ENCODE measurements at regions not wholly inside any gene's neighbourhood (a gene's known extent, or its start where the extent isn't known, plus 50 kb on each side); places are given as distances from the start of the nearest gene placed in this dataset.

DNA sequence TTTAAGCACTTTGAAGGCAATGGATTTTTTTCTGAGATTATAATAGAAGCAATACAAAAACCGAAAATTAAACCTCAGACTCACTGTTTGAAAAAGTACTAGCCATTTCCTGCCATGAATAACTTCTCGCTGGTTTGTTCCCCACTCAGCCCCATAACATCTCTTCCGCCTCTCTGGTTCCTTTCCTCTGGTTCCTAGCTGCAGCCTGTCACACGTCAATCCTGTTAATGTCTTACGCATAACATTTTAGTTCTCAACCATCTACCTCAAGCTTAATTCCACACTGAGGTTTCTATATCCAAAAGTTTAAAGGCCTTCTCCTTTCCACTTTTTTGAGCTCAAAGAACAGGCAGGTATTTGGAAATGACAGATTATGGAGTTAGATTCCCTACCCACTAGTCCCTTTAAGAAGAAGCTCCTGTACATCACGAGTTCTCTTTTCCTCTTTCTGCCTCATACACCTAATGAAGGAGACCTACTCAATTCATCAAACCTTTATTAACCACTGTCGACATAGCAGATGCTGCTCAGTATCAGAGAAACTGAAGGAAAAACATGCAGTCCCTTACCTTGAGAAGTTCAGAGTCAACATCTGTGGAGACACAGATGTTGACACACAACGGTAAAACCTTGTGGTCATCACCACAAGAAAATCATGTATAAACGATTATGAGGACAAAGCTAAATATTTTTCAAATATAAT, 243.0 kb upstream of the PTGER4 start:
- TF ChIP-seq, protein P1, sequence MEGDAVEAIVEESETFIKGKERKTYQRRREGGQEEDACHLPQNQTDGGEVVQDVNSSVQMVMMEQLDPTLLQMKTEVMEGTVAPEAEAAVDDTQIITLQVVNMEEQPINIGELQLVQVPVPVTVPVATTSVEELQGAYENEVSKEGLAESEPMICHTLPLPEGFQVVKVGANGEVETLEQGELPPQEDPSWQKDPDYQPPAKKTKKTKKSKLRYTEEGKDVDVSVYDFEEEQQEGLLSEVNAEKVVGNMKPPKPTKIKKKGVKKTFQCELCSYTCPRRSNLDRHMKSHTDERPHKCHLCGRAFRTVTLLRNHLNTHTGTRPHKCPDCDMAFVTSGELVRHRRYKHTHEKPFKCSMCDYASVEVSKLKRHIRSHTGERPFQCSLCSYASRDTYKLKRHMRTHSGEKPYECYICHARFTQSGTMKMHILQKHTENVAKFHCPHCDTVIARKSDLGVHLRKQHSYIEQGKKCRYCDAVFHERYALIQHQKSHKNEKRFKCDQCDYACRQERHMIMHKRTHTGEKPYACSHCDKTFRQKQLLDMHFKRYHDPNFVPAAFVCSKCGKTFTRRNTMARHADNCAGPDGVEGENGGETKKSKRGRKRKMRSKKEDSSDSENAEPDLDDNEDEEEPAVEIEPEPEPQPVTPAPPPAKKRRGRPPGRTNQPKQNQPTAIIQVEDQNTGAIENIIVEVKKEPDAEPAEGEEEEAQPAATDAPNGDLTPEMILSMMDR (IDR thresholded peaks at IDR 0.05; ENCODE audit: low read length) = no peak
- TF ChIP-seq EZH2 (IDR thresholded peaks at IDR 0.05; ENCODE audit: borderline replicate concordance, low read length) = no peak
